Erythroblast (primary cell): ENCODE measurements at regions not wholly inside any gene's neighbourhood (a gene's known extent, or its start where the extent isn't known, plus 50 kb on each side); places are given as distances from the start of the nearest gene placed in this dataset.

Experiments
- GATA1 ChIP-seq: IDR thresholded peaks from 2 replicates; pipeline ENCODE4 v1.6.1; 2011; ENCODE audit warnings: low read depth, mild to moderate bottlenecking, control low read depth, low read length, moderate library complexity
- POLR2A ChIP-seq: IDR thresholded peaks from 2 replicates; pipeline ENCODE4 v1.6.1; 2011; ENCODE audit warnings: mild to moderate bottlenecking, low read length

- no peak for TF ChIP-seq POLR2A
- TF ChIP-seq GATA1 = no peak
Observed at GRCh38 chrX:46404774-46405173, 140.4 kb downstream of the ZNF674 start.
